HG03575 (cell line): ENCODE measurements at regions not wholly inside any gene's neighbourhood (a gene's known extent, or its start where the extent isn't known, plus 50 kb on each side); places are given as distances from the start of the nearest gene placed in this dataset.
"Not testable (repeated sequence)": the region's sequence is repeated elsewhere in the genome, so short reads cannot be mapped to it uniquely, and the experiment has no call there.

Experiments used
- ATAC-seq: cut with Tn5 transposase; IDR thresholded peaks from one replicate; pipeline ENCODE4 v1.9.1; 2021; ENCODE audit not compliant: unreplicated experiment, insufficient number of reproducible peaks, low FRiP score; ENCODE audit errors: extremely low read depth

DNA sequence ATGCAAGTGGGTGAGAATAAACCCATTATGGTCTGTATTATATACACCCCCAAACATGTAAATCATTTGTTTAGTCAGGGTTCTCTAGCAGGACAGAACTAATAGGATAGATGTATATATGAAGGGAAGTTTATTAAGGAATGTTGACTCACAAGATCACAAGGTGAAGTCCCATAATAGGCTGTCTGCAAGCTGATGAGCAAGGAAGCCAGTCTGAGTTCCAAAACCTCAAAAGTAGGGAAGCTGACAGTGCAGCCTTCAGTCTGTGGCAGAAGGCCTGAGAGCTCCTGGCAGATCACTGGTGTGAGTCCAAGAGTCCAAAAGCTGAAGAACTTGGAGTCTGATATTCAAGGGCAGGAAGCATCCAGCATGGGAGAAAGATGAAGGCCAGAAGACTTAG is 270.8 kb upstream of the PRICKLE1 start:
- not testable (repeated sequence) for ATAC-seq

DNA sequence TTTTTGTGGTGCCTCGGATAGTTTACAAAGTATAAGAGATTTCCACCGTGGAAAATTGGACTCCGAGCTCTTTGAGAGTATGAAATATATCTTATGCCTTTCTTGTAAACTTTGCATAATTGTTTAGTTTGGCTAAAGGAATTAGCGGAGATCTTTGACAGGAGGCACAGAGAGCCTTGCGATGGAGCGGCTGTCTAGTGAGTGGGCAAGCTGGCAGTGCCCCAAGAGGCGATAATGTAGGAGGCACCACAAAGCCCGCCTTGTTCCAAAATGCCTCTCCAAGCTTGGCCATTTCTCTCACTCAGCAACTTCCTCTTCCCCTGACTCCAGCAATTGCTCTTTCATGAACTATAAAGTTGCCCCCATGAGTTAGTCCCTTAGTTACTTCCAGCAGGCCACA is 270.1 kb upstream of the PRICKLE1 start:
- ATAC-seq, result no peak

DNA sequence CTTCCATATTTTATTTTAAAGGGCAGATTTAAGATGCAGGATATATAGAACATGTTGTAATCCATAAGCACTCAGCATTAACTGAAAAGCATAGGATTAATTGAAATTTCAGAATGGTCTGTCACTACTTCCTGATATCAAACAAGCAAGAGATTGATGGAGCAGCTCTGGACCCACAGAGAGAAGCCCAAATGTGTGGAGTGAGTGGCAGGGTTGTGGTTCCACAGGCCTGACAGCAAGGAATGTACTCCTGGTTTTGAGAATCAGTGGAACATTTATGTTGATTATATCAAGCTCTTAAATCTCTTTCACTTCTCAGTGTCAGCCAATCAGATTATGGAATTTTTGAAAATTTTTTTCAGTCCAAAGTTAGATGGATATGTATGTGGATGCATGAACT is 267.6 kb upstream of the PRICKLE1 start:
- no peak for ATAC-seq

DNA sequence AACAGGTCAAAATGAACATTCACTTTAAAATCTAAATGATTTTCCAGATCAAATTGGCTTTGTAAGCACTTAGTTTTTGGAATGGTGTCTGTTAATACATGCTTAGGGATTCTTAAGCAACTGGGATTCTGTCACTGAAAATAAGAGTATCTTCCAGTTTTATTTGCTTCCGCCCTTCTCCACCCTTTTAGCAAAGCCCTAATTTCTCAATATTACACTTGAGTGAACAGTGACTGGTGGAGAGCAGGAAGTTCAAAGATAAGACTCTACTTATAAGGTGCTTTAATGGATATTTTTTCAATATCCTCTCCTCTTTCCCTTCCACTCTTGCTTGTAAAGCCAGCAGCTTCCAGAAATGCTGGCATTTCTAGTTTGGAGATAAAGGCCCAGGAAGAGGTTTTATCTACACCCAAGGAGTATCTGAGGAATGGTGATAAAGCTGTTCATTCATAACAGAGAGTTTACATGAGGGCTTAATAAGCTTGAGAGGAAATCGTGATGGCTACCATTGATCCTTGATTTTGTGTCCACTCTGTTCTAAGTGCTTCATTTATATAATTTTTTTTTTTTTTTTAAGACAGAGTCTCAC is 265.9 kb upstream of the PRICKLE1 start:
- ATAC-seq, result no peak

DNA sequence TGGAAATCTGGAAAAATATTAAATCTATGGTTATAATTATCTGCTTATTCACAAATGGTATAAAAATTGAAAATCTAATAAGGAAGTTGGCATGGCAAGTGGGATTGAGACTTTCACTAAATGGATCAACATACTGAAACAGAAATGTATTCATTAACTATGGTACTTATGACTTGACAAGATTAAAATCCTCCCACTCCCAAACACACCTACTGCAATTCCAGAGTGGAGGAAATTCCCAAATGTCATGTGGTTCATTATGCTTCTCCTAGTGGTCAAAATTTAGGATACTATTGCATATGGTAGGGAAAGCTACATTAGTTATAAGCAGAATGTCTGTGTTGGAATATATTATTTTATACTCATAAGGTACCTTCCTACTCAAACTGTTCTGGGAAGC is 265.3 kb upstream of the PRICKLE1 start:
- ATAC-seq, result no peak

DNA sequence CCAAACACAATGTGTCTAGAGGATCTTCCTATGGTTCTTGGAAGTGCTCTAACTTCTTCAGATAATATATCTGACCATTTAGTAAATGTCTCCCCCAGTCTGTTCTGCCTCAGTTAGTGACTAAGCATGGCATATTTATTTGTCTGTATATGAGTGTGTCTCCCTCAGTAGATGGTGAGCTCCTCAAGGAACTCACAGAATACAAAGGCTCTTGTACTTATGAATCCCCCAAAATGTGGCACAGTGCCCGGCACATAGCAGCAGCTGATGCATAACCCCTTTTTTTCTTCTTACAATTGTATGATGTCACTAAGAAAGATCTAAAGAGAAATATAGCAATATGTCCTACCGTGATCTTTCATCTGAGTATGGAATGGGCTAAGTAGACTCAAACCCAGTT is 264.7 kb upstream of the PRICKLE1 start:
- ATAC-seq, result no peak

DNA sequence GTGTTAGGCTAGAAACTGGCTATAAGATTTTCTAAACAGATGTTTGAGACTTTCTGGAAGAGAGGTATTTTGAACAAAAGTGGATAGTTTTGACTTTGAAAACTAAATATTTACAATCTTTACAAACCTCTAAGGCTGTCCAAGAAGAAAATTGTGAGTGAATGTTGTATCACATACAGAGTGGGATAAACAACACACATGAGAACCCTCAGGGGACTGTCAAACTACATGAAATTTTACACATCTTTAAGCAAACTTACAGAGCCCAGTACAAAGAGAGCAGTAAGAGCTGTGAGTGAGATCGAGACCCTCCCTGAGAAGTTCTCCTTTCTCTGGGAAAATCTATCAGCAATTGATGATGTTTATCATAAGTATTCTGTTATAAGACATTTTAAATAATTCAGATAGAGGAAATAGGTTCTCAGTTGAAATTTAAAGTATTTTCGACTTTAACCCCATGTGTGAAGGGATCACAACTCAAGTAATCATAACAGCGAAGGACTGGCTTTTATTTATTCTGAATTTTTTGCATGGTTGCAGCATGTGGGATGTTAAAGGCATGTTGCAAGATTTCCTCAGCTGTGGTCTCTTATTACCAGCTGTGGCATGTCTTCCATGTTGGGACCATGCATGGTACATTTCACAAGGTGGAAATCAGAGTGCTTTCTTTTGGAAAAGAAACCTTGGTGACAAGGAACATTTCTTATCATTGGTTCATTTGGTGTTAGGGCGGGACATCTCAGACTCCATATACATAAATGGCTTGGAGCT is 264.0 kb upstream of the PRICKLE1 start:
- ATAC-seq, result no peak

DNA sequence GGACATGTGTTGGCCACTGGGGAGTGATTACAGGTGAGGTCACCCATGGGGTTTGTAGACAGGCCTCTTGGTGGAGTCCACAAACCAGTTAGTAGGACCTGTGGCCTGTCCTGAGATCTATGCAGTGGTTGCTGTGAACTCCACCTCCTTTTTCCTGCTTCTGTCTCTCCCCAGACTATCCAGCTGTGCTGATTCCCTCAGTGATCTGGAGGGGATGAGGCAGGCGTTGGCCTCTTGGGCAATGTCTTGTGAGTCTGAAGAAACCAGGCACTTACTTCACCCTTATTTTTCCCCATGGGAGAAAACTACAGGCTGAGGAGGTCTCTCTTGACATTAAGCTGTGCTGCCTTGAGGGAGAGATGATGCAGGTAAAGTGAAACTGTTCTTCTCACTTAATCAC is 257.2 kb upstream of the PRICKLE1 start:
- no peak for ATAC-seq

DNA sequence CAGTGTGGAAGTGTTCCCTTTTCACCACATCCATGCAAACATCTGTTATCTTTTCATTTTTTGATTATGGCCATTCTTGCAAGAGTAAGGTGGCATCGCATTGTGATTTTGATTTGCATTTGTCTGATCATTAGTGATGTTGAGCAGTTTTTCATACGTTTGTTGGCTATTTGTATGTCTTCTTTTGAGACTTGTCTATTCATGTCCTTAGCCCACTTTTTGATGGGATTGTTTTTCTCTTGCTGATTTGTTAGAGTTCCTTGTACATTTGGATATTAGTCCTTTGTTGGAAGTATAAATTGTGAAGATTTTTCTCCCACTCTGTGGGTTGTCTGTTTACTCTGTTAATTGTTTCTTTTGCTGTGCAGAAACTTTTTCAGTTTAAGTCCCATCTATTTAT is 244.5 kb upstream of the PRICKLE1 start:
- no peak for ATAC-seq

DNA sequence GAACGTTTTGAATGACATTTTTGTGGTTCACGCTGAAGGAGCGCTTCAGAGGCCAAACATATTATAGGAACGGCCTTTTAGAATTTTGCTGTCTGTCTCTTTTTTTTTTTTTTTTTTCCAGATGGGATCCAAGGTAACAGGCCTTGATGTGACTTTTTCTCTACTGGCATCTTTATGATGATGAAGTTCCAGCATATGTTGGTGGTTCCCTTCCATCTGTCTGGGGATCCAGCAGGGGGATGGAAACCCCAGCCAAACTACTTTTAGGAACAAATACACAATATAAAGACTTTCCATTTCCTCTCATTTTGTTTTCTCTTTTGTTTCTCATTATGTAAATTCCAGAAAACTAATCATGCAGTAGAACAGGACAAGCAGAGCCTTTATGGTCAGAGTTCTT is 239.3 kb upstream of the PRICKLE1 start:
- no peak for ATAC-seq

DNA sequence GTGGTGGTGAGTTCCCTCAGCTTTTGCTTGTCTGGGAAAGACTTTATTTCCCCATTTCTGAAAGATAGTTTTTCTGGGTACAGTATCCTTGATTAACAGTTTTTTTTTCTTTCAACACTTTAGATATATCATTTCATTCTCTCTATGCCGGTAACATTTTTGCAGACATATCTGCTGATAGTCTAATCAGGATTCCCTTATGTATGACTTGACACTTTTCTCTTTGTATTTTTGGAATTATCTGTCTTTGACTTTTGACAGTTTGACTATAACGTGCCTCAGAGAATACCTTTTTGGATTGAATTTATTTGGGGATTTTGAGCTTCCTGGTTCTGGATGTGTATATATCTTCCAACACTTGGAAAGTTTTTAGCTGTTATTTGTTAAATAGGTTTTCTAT is 234.8 kb upstream of the PRICKLE1 start:
- no peak for ATAC-seq

DNA sequence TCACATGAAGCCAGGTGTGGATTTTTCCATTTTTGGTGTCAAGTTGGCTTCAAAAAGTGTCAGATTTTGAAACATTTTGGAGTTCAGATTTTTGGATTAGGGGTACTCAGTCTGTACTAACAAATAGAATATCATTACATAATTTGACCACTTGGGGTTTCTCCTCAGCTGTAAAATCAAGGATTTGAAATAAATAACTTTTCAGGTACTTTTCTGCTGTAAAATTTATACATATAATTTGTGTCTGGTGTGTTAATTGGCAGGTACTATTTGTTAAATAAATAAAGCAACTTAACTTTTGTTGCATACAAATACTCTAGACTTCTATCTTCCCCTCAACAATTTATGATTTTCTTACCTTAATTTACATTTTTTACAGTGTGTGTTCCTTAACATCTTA is 234.1 kb upstream of the PRICKLE1 start:
- ATAC-seq, result no peak

DNA sequence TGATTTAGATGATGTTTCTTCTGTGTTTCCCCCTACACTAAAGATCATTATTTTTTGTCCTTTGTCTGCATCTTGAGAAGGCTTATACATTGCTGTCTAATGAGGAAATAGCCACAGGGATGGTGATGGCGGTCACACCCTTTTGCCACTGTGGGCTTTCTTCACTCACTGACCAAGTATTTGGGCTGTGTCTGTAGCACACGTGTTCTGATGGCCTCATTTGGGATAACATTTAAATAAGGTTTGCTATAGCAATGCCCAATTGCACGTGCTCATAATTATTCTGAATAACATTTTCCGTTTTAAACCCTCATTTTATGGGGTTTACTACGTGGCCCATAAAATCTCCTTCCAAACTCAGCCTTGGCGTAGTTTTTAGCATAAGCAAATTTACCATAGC is 230.3 kb upstream of the PRICKLE1 start:
- no peak for ATAC-seq

DNA sequence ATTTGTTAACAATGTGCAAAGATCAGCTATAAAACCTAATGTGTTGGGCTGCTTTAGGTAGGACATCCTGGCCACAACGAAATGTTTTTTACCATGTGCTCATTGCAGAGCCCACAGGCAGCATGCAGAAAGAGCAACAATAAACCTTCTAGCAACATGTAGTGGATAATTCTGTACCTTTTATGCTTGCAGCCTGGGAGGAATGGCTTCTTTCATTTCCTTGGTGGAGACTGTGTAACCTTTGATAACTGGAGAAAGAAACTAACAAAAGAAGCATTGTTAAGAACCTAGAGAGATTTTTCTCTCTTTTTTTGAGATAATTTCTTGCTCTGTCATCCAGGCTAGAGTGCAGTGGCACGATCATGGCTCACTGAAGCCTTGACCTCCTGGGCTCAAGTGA is 225.5 kb upstream of the PRICKLE1 start:
- ATAC-seq, result no peak

DNA sequence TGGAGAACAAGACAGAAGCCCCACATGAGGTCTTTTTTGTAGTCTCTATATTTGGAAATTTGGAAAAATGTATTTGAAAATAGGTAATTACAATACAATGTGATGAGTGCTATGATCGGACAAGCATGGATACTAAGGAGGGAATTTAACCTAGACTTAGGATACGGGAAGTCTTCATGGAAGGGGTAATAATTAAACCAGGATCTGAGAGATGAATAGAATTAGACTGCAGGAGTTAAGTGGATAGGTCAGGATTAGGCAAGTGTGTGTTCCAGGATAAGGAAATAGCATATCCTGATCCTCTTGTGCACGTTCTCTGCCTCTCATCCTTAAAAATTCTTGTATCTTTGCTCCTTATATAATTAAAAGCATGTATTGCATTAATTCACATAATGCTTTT is 223.3 kb upstream of the PRICKLE1 start:
- no peak for ATAC-seq

DNA sequence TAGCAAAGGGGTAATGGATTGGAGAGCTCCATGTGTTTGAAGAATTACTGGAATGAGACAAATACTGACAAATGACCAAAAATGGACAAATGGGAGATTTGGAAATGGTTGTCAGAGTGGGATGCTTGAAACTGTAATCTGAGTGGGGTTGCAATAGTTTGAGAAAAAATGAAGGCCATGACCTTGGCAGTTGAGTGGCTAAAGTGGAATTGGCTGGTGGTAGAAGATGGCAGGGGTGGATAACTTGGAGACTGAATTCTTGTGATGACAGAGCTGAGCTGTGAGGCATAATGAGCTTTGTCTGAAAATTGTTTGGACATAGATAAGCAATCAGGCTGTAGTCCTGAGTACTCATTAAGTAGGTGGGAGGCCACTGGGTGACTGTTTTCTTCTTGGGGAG is 222.5 kb upstream of the PRICKLE1 start:
- no peak for ATAC-seq

DNA sequence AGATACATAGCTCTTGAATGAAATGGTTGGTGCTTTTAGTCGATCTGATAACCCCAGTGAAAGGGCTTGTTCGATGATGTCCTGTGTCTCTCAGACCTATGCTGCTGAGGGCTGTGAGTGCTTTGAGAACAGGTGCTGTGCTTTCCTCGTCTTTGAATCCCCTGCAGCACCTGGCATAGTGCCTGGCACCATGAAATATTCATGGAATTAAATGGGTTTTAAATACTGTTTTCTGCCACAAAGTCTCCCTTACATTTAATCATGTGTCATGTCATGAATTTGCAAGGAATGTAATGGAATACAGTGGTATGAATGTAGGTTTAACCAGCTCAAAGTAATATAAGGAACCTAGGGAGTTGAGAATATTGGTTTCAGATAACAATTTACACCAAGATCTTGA is 220.5 kb upstream of the PRICKLE1 start:
- no peak for ATAC-seq

DNA sequence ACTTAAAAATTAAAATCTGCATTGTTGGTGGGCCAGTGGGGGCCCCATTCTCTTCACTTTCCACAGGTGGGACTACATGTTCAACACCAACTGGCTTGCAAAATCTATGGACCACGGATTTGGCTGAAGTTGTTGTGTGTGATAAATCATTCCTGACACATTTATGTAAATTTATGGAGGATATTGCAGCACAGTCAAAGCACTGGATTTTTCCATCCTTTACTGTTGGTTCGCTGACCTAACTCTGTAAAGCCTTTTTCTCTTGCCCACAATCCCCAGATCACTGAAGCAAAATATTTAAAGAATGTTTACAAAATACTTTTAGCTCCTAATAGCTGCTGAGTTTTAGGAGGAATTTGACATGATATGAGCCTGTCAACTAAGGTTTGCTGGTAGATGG is 219.7 kb upstream of the PRICKLE1 start:
- no peak for ATAC-seq

DNA sequence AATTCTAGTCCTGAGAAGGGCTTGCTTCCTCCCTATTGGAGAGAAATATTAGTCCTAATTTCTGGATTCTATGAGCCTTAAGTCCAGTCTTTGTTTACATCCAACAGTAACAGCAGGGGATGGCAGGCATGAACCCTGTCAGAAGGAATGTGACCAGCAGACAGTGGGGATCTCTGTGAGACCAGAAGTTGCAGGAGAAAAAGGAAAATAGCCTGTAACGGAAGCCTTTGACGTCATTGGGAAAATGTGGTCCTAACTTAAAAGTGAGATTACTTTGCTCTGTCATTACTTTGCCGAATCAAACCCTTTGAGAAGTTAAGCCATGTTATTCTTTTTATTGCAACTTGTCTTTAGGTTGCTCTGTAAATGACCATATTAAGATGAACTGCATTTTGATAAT is 218.2 kb upstream of the PRICKLE1 start:
- ATAC-seq, result no peak

DNA sequence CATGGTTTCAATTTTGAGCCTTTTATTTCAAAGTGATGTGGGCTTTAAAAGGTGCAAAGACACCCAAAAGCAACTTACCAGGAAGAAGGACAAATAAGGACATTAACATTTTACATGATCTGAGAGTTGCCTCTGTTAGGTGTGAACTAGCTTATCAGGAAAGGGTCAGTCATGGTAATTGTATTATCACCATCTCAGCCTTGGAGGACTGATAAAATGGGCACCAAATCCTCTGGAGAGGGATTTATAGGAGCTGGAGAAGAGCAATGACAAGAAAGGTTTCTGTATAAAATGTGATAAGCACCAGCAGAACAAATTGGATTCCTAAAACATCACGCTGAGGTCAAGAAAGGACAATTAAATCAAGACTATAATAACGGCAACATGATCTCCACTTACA is 217.7 kb upstream of the PRICKLE1 start:
- no peak for ATAC-seq

DNA sequence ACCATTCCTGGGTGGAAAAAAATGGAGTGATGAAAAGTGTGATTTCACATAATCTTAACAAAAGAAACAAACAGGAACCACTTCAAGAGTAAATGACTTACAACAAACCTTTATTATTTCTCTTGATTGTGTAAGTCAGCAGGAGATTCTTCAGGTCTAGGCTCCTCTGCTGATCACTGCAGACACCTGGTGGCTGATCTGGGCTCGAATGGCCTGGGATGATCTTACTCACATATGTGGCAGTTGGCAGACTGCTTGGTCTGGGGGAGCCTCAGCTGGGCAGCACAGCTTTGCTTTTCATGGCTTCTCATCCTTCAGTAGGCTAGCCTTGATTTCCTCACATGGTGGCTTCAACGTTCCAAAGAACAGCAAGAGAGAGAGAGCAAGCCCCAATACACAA is 215.4 kb upstream of the PRICKLE1 start:
- ATAC-seq, result no peak
